IMR-90 (cell line): ENCODE measurements at regions not wholly inside any gene's neighbourhood (a gene's known extent, or its start where the extent isn't known, plus 50 kb on each side); places are given as distances from the start of the nearest gene placed in this dataset.

Experiments
- ATAC-seq: fragments of 200-7000 bp; cut with Tn5 transposase; 2 replicates; pipeline ENCODE4 v1.9.1; 2020; ENCODE audit warnings: low read depth, mild to moderate bottlenecking, moderate library complexity
- BruUV-seq: library from RNA; stranded (reverse); fragments of 400-500 nt; replicated peaks from 2 replicates; lab custom pipeline; 2021; lab: Mats Ljungman, UMichigan
- CTCF ChIA-PET: fragments of 300-600 bp; formaldehyde crosslinking; extraction: SDS; loops from one replicate; lab custom pipeline; 2021; ENCODE audit warnings: antibody characterized with exemption; lab: Yijun Ruan, JAX
- POLR2A ChIA-PET: fragments of 300-600 bp; sonication (Branson Sonifier 250); formaldehyde crosslinking; loops from one replicate; lab custom pipeline; 2022; ENCODE audit warnings: antibody characterized with exemption; ENCODE audit not compliant: unreplicated experiment; lab: Charles Lee
- DNase-seq: peaks from one replicate; pipeline ENCODE4 v3.0.0; 2013
- H2AFZ ChIP-seq: replicated peaks from 2 replicates; pipeline ENCODE3; 2013; ENCODE audit warnings: low read length, mild to moderate bottlenecking; ENCODE audit not compliant: poor library complexity
- H2AK5ac ChIP-seq: 2 replicates; pipeline ENCODE4 v1.6.1; 2013; ENCODE audit warnings: low read depth, low read length, inconsistent platforms
- H2AK9ac ChIP-seq: replicated peaks from 2 replicates; pipeline ENCODE3; 2013; ENCODE audit warnings: mild to moderate bottlenecking, low read depth, low read length, moderate library complexity; ENCODE audit not compliant: poor library complexity
- H2BK120ac ChIP-seq: 2 replicates; pipeline ENCODE4 v1.6.1; 2013; ENCODE audit warnings: low read depth, low read length, inconsistent platforms
- H2BK15ac ChIP-seq: 3 replicates; pipeline ENCODE4 v1.6.1; 2013; ENCODE audit warnings: low read depth, low read length, inconsistent platforms
- H2BK20ac ChIP-seq: 2 replicates; pipeline ENCODE4 v1.6.1; 2013; ENCODE audit warnings: low read depth, mild to moderate bottlenecking, inconsistent platforms, low read length, moderate library complexity
- H2BK5ac ChIP-seq: 2 replicates; pipeline ENCODE4 v1.6.1; 2013; ENCODE audit warnings: mild to moderate bottlenecking, low read depth, low read length, inconsistent platforms; ENCODE audit not compliant: poor library complexity, severe bottlenecking
- H3K14ac ChIP-seq: replicated peaks from 2 replicates; pipeline ENCODE4 v1.6.1; 2013; ENCODE audit warnings: low read depth, low read length, inconsistent platforms
- H3K18ac ChIP-seq: 2 replicates; pipeline ENCODE4 v1.6.1; 2013; ENCODE audit warnings: low read depth, low read length, control low read depth
- H3K23ac ChIP-seq: 2 replicates; pipeline ENCODE4 v1.6.1; 2013; ENCODE audit warnings: low read depth, low read length, inconsistent platforms
- H3K27ac ChIP-seq: 2 replicates; pipeline ENCODE4 v1.5.1; 2013; ENCODE audit warnings: mild to moderate bottlenecking, control low read depth, low read length; ENCODE audit not compliant: insufficient read depth
- H3K27me3 ChIP-seq: 2 replicates; pipeline ENCODE4 v1.6.1; 2013; ENCODE audit warnings: low read length; ENCODE audit not compliant: control insufficient read depth, insufficient read depth
- H3K36me3 ChIP-seq: 2 replicates; pipeline ENCODE4 v1.6.1; 2013; ENCODE audit warnings: low read length, mixed read lengths; ENCODE audit not compliant: control insufficient read depth, insufficient read depth
- H3K4ac ChIP-seq: 2 replicates; pipeline ENCODE4 v1.6.1; 2013; ENCODE audit warnings: low read depth, low read length, inconsistent platforms
- H3K4me1 ChIP-seq: 2 replicates; pipeline ENCODE4 v1.6.1; 2013; ENCODE audit warnings: low read length, mixed read lengths; ENCODE audit not compliant: control insufficient read depth, insufficient read depth
- H3K4me2 ChIP-seq: 2 replicates; pipeline ENCODE4 v1.6.1; 2013; ENCODE audit warnings: low read depth, mild to moderate bottlenecking, control low read depth, low read length, moderate library complexity
- H3K4me3 ChIP-seq: 2 replicates; pipeline ENCODE4 v1.5.1; 2013; ENCODE audit warnings: low read depth, mild to moderate bottlenecking, control low read depth, low read length, moderate library complexity; ENCODE audit not compliant: insufficient read depth
- H3K56ac ChIP-seq: 2 replicates; pipeline ENCODE4 v1.6.1; 2013; ENCODE audit warnings: low read length, inconsistent platforms; ENCODE audit not compliant: insufficient read depth; ENCODE audit errors: extremely low read depth
- H3K79me1 ChIP-seq, 2 experiments: 2 replicates each; pipeline ENCODE4 v1.6.1; 2013; ENCODE audit warnings: low read length in 2 of 2, inconsistent platforms in 1 of 2, low read depth in 1 of 2
- H3K9ac ChIP-seq: 2 replicates; pipeline ENCODE4 v1.6.1; 2013; ENCODE audit warnings: low read depth, low read length, control low read depth
- H3K9me1 ChIP-seq: 2 replicates; pipeline ENCODE4 v1.6.1; 2013; ENCODE audit warnings: low read length, inconsistent platforms; ENCODE audit not compliant: insufficient read depth
- H3K9me3 ChIP-seq: 2 replicates; pipeline ENCODE4 v1.6.1; 2013; ENCODE audit warnings: low read length; ENCODE audit not compliant: control insufficient read depth, insufficient read depth
- H4K20me1 ChIP-seq: 2 replicates; pipeline ENCODE4 v1.6.1; 2013; ENCODE audit warnings: low read length, inconsistent platforms; ENCODE audit not compliant: insufficient read depth
- H4K5ac ChIP-seq: 2 replicates; pipeline ENCODE4 v1.6.1; 2013; ENCODE audit warnings: mild to moderate bottlenecking, low read depth, low read length, control low read depth
- H4K8ac ChIP-seq, 2 experiments: 2 replicates each; pipeline ENCODE4 v1.6.1; 2013; ENCODE audit warnings: low read depth in 2 of 2, low read length in 2 of 2, control low read depth in 1 of 2, inconsistent platforms in 1 of 2
- H4K91ac ChIP-seq: 2 replicates; pipeline ENCODE4 v1.6.1; 2013; ENCODE audit warnings: low read depth, low read length, inconsistent platforms; ENCODE audit not compliant: insufficient read depth
- BHLHE40 ChIP-seq: fragments of 150-350 bp; IDR thresholded peaks from 2 replicates; pipeline ENCODE4 v1.6.1; 2016; ENCODE audit warnings: mild to moderate bottlenecking, low read depth, low read length
- MXI1 ChIP-seq: IDR thresholded peaks from 2 replicates; pipeline ENCODE4 v1.6.1; 2012; ENCODE audit warnings: low read depth, mild to moderate bottlenecking, low read length, moderate library complexity, borderline replicate concordance
- RCOR1 ChIP-seq: IDR thresholded peaks from 2 replicates; pipeline ENCODE4 v1.6.1; 2012; ENCODE audit warnings: mild to moderate bottlenecking, low read length, improper control_type of control experiment; ENCODE audit not compliant: insufficient replicate concordance
- WGBS, 2 experiments: methylation state at CpG; one replicate each; pipeline versions ENCODE4 v1.1.5 to v1.1.7; 2013; ENCODE audit warnings: missing lambda C conversion rate in 2 of 2; ENCODE audit not compliant: insufficient read length in 1 of 2; ENCODE audit errors: extremely low coverage in 2 of 2; 5-methylcytosine and 5-hydroxymethylcytosine counted together
- dilution Hi-C: fragments of 300-500 bp; cut with HindIII; formaldehyde crosslinking; loops from one replicate; pipeline ENCODE4 v1.14.3; 2018; ENCODE audit warnings: low sequenced_read_pairs; ENCODE audit not compliant: unreplicated experiment
- in situ Hi-C: fragments of 300-500 bp; cut with MboI; formaldehyde crosslinking; loops from 3 replicates; pipeline ENCODE4 v1.14.3; 2019; ENCODE audit warnings: low sequenced_read_pairs, inconsistent platforms, mixed read lengths
- intact Hi-C: fragments of 100-400 bp; cut with micrococcal nuclease; formaldehyde crosslinking; loops from 2 replicates; pipeline ENCODE4 v1.10.0; 2022

- 93% methylated on average over 3 of the region's 9 CpGs; no CpG with 5 or more reads in 1 of the 2 experiments for WGBS, 2 experiments
- no peak overlapping the region for H3K18ac ChIP-seq
- H3K36me3 ChIP-seq, result no peaks in the 10 kb centered on the region
- no peaks in the 10 kb centered on the region for H3K4me1 ChIP-seq
- H3K27me3 ChIP-seq, result peaks cover 5% of the 10 kb centered on the region
- ATAC-seq (no peak), DNase-seq (no peak)
- no peak overlapping the region for H3K14ac ChIP-seq
- H2BK5ac ChIP-seq, result no peak overlapping the region
- no peak overlapping the region for H2AK5ac ChIP-seq
- no peak overlapping the region for H4K8ac ChIP-seq
- ChIA-PET POLR2A (no interaction called here), CTCF (no interaction called here)
- no peak overlapping the region for H2BK15ac ChIP-seq
- no peak overlapping the region for H3K4me2 ChIP-seq
- no peak overlapping the region for H2BK20ac ChIP-seq
- H3K56ac ChIP-seq, result no peak overlapping the region
- no peak for TF ChIP-seq MXI1
- TF ChIP-seq RCOR1, result no peak
- TF ChIP-seq BHLHE40, result no peak
- H4K20me1 ChIP-seq, result peaks cover 3% of the 10 kb centered on the region; the same call in 1 of the 2 replicates
- no peaks in the 10 kb centered on the region for H3K9me1 ChIP-seq
- H3K4me3 ChIP-seq, result no peak overlapping the region
- no peak overlapping the region for H4K91ac ChIP-seq
- H2BK120ac ChIP-seq, result no peak overlapping the region
- H3K4ac ChIP-seq, result no peak overlapping the region
- H2AK9ac ChIP-seq, result no peak overlapping the region
- no peak overlapping the region for H3K23ac ChIP-seq
- H3K79me1 ChIP-seq, result no peaks in the 10 kb centered on the region
- dilution Hi-C loops, result no loop called here
- H2AFZ ChIP-seq, result no peak overlapping the region
- no peak overlapping the region for H3K9ac ChIP-seq
- no TSS peak for BruUV-seq
- peaks cover 9% of the 10 kb centered on the region for H3K9me3 ChIP-seq
- in situ Hi-C loops, result no loop called here
- H4K5ac ChIP-seq, result no peak overlapping the region
- no peak overlapping the region for H3K27ac ChIP-seq
- intact Hi-C loops, result no loop called here
Measured at GRCh38 chr11:70622091-70622490, 223.8 kb downstream of the CTTN start.
